ENCODE measurements at regions not wholly inside any gene's neighbourhood (a gene's known extent, or its start where the extent isn't known, plus 50 kb on each side); places are given as distances from the start of the nearest gene placed in this dataset.

- ATAC-seq (ENCODE audit: low FRiP score): no peak
- no peak for DNase-seq (ENCODE audit: low spot score)
- TF ChIP-seq CTCF (IDR thresholded peaks at IDR 0.05): no peak
Observed at GRCh38 chr16:63175313-63175712, 1139.1 kb upstream of the CDH8 start.

- TF ChIP-seq CTCF (IDR thresholded peaks at IDR 0.05): no peak
- no peak for DNase-seq (ENCODE audit: low spot score)
- ATAC-seq (ENCODE audit: low FRiP score): no peak
Observed at GRCh38 chr16:63174801-63175200, 1138.6 kb upstream of the CDH8 start.

- TF ChIP-seq CTCF (IDR thresholded peaks at IDR 0.05): no peak
- no peak for ATAC-seq (ENCODE audit: low FRiP score)
Observed at GRCh38 chr16:63171545-63171944, 1135.3 kb upstream of the CDH8 start.

GRCh38 chr16:63169100-63169499 lies 1132.9 kb upstream of the CDH8 start:
- TF ChIP-seq CTCF (IDR thresholded peaks at IDR 0.05): no peak
- no peak for ATAC-seq (ENCODE audit: low FRiP score)
- no peak for DNase-seq (ENCODE audit: low spot score)

More at GRCh38 chr16:63171545-63171944, 1135.3 kb upstream of the CDH8 start:
- DNase-seq (ENCODE audit: low spot score): no peak

GRCh38 chr16:63157818-63158217 lies 1121.6 kb upstream of the CDH8 start:
- no peak for DNase-seq (ENCODE audit: low spot score)
- TF ChIP-seq CTCF (IDR thresholded peaks at IDR 0.05): no peak
- ATAC-seq (ENCODE audit: low FRiP score): no peak

GRCh38 chr16:63146251-63146650 lies 1110.0 kb upstream of the CDH8 start:
- ATAC-seq (ENCODE audit: low FRiP score) (no peak), DNase-seq (ENCODE audit: low spot score) (no peak)
- TF ChIP-seq CTCF (IDR thresholded peaks at IDR 0.05): no peak

- no peak for DNase-seq (ENCODE audit: low spot score)
- no peak for ATAC-seq (ENCODE audit: low FRiP score)
- TF ChIP-seq CTCF (IDR thresholded peaks at IDR 0.05): no peak
Observed at GRCh38 chr16:63145411-63145810, 1109.2 kb upstream of the CDH8 start.

Measured in omental fat pad (tissue), 3 donors.